Mammary epithelial cell (primary cell): ENCODE measurements at regions not wholly inside any gene's neighbourhood (a gene's known extent, or its start where the extent isn't known, plus 50 kb on each side); places are given as distances from the start of the nearest gene placed in this dataset.

Experiments
- CTCF ChIP-seq, 2 donors: IDR thresholded peaks in 1 of 2; conservative IDR thresholded peaks in 1 of 2; 2 replicates each; pipeline ENCODE4 v1.5.1; 2011 to 2012; ENCODE audit warnings: inconsistent platforms in 2 of 2, low read length in 2 of 2, mild to moderate bottlenecking in 2 of 2, control low read depth in 1 of 2, low read depth in 1 of 2; ENCODE audit not compliant: insufficient read depth in 1 of 2; ENCODE audit errors: extremely low read depth in 1 of 2
- EZH2 ChIP-seq: IDR thresholded peaks from 2 replicates; pipeline ENCODE4 v1.6.1; 2012; ENCODE audit warnings: low read length, inconsistent platforms, borderline replicate concordance

- no peak for TF ChIP-seq CTCF (conservative IDR thresholded peaks at IDR 0.05 in 1 of 2, IDR thresholded peaks at IDR 0.05 in 1 of 2; ENCODE audit: extremely low read depth in 1 of 2, insufficient read depth in 1 of 2, low read depth in 1 of 2, low read length in 2 of 2)
- no peak for TF ChIP-seq EZH2
Measured at GRCh38 chr3:87835236-87835635, 223.6 kb downstream of the CGGBP1 start.
